Heart right ventricle (tissue), 16 donors: ENCODE measurements at regions not wholly inside any gene's neighbourhood (a gene's known extent, or its start where the extent isn't known, plus 50 kb on each side); places are given as distances from the start of the nearest gene placed in this dataset.
A peak's percentile ranks its signal among the peaks of the same experiment; 100 is the strongest.

Source experiments
- ATAC-seq, 8 donors: fragments of 200-7000 bp; cut with Tn5 transposase; one replicate each; pipeline ENCODE4 v1.9.1; 2020; ENCODE audit warnings: mild to moderate bottlenecking in 8 of 8, moderate library complexity in 8 of 8, moderate number of reproducible peaks in 1 of 8
- DNase-seq, 2 donors: peaks; one replicate each; pipeline ENCODE4 v3.0.0-alpha.2; 2020
- H3K27ac ChIP-seq, 10 donors: fragments of 200-600 bp; sonication (generic) in 2 of 10; one replicate each; pipeline versions ENCODE4 v1.5.0 to v1.8.0; 2020 to 2022; ENCODE audit warnings: mild to moderate bottlenecking in 3 of 10
- H3K27me3 ChIP-seq, 7 donors: fragments of 200-600 bp; one replicate each; pipeline ENCODE4 v1.8.0; 2021 to 2022; ENCODE audit warnings: mild to moderate bottlenecking in 2 of 7
- H3K36me3 ChIP-seq, 9 donors: fragments of 200-600 bp; sonication (generic) in 1 of 9; one replicate each; pipeline versions ENCODE4 v1.5.0 to v1.8.0; 2020 to 2022; ENCODE audit warnings: mild to moderate bottlenecking in 2 of 9
- H3K4me1 ChIP-seq, 9 donors: fragments of 200-600 bp; sonication (generic) in 1 of 9; one replicate each; pipeline versions ENCODE4 v1.5.0 to v1.8.0; 2020 to 2022; ENCODE audit warnings: mild to moderate bottlenecking in 4 of 9
- H3K4me3 ChIP-seq, 10 donors: fragments of 200-600 bp; sonication (generic) in 2 of 10; one replicate each; pipeline versions ENCODE4 v1.5.0 to v1.8.0; 2020 to 2022; ENCODE audit warnings: mild to moderate bottlenecking in 7 of 10, moderate library complexity in 2 of 10
- H3K9me3 ChIP-seq, 11 donors: fragments of 200-600 bp in 10 of 11; sonication (generic) in 2 of 11; one replicate each; pipeline versions ENCODE4 v1.5.0 to v1.8.0; 2013 to 2022; ENCODE audit warnings: mild to moderate bottlenecking in 2 of 11, control low read depth in 1 of 11, moderate library complexity in 1 of 11
- WGBS, 2 donors: extraction: QIAGEN DNeasy Blood & Tissue Kit; methylation state at CpG; one replicate each; pipeline ENCODE4 v1.1.7; 2013; ENCODE audit warnings: inconsistent platforms in 1 of 2; 5-methylcytosine and 5-hydroxymethylcytosine counted together
- intact Hi-C, 10 donors: fragments of 100-400 bp; cut with DNase I; formaldehyde crosslinking; loops; one replicate each; pipeline versions ENCODE4 v1.11.1 to v1.14.2; 2022
- TF ChIP-seq, protein P1 (sequence below), 9 donors: fragments of 200-600 bp; sonication (generic) in 2 of 9; IDR thresholded peaks; one replicate each; pipeline versions ENCODE4 v1.5.0 to v1.8.0; 2021 to 2022; ENCODE audit warnings: antibody characterized with exemption in 9 of 9, mild to moderate bottlenecking in 5 of 9, moderate library complexity in 1 of 9
- donor health status: Arrhythmogenic right ventricular cardiomyopathy.
- donor health status: ischemic (EF 13 %, LVEDD 7.1; RV severe dilation, severe dysfunction).
- donor health status: healthy with polysubstance abuse.
- donor health status: DM: no; HTN: yes; CAD: no.
- donor health status: DM: no; HTN: no; CAD: no.
- donor health status: ischemic (EF 25% LVEDD 6.9; RV normal size, moderate dysfunction).
- donor health status: ischemic (EF 25% LVEDD 5.7; RV mildly dilated, moderate dysfunction).
- donor health status: healthy.
- donor health status: DM: yes; HTN: yes; CAD: no.
- donor health status: Ischemic cardiomyopathy.
- donor health status: ischemic (EF 35%, LVEDD 5.7; RV mildly dilated, moderate dysfunction).
- donor health status: nonischemic (EF 11% LVEDD 7.7; RV severe dilation, severe dysfunction).
- donor health status: DM: yes; HTN: yes; CAD: no.
- donor health status: PGD.
- donor health status: ischemic (EF 29% LVEDD 5.4; RV normal size, mild dysfunction).
- donor health status: nonischemic (EF 23%, LVEDD 6.1; RV moderate dilation, normal function).

DNA sequence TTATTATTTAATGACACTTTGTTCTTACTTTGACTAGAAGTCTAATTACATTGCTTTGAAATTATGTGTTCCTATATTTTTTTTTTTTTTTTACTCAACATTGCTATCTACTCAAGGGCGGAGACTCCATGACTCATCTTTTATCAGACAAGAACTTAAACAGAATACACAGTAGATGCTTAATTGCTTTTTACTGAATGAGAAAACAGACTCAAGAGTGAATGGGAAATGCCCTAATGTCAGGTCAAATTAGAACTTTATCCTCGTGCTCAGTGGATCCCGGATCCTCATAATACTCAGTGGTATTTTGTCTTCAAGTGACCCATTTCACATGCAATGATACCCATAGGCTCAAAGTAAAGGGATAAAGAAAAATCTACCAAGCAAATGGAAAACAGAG is 954.5 kb upstream of the IGFBP7 start:
- TF ChIP-seq, protein P1, sequence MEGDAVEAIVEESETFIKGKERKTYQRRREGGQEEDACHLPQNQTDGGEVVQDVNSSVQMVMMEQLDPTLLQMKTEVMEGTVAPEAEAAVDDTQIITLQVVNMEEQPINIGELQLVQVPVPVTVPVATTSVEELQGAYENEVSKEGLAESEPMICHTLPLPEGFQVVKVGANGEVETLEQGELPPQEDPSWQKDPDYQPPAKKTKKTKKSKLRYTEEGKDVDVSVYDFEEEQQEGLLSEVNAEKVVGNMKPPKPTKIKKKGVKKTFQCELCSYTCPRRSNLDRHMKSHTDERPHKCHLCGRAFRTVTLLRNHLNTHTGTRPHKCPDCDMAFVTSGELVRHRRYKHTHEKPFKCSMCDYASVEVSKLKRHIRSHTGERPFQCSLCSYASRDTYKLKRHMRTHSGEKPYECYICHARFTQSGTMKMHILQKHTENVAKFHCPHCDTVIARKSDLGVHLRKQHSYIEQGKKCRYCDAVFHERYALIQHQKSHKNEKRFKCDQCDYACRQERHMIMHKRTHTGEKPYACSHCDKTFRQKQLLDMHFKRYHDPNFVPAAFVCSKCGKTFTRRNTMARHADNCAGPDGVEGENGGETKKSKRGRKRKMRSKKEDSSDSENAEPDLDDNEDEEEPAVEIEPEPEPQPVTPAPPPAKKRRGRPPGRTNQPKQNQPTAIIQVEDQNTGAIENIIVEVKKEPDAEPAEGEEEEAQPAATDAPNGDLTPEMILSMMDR (IDR thresholded peaks at IDR 0.05), result no peak
- H3K27ac ChIP-seq, result no peak overlapping the region
- 70 to 87% methylated on average over 3 of the region's 3 CpGs for WGBS, 2 donors
- ATAC-seq (no peak), DNase-seq (no peak)
- no peaks in the 10 kb centered on the region for H3K4me1 ChIP-seq
- no peak overlapping the region for H3K4me3 ChIP-seq
- H3K27me3 ChIP-seq, result no peaks in the 10 kb centered on the region
- H3K36me3 ChIP-seq, result no peaks in the 10 kb centered on the region
- intact Hi-C loops, result loop anchor here in 3 of 10 donors (5.0 to 10.0 kb wide), 2 partner anchors 620 to 622 kb away; no protein-coding TSS in a partner anchor
- H3K9me3 ChIP-seq, result no peaks in the 10 kb centered on the region

DNA sequence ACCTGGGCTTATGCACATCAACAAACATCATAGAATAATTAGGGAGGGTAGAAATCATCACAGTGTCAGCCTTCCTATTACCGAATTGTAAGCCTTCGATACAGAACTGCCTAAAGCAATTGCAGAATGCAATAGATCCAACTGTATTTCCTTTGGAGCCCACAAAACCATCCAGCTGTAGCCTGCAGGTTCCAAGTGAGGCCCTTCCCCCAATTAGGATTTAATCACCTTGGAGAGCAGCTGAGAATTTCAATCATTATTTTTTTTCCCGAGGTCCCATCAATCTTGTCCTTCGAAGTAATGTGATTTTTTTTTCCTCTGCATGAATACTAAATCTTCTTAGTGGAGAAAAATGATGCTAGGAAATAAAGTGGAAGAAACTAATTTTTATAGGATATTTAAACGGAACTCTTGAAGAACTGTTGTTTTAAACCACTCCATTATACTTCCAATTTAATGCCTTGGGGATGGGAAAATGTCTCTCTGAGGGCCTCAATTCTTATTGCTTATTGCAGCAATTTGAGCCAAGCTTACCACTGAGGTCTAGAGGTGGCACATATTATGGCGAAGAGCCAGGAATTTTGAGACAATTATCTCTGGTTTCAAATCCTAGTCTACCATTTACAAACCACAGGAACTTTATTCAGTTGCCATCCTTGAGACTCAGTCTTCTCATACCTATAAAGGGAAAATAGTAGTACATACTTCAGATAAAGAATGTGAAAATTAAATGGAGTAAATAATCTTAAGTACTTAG is 953.4 kb upstream of the IGFBP7 start:
- Histone ChIP-seq H3K9me3 (peaks cover 0 to 4% (median 0%) of the 10 kb centered on the region in 11 donors), H3K4me3 (no peak overlapping the region), H3K27me3 (no peaks in the 10 kb centered on the region), H3K36me3 (no peaks in the 10 kb centered on the region), H3K4me1 (no peaks in the 10 kb centered on the region), H3K27ac (no peak overlapping the region)
- intact Hi-C loops, result loop anchor here in 4 of 10 donors (2.0 to 10.0 kb wide), 3 partner anchors 619 to 621 kb away; no protein-coding TSS in a partner anchor
- ATAC-seq, result no peak
- TF ChIP-seq, protein P1 (IDR thresholded peaks at IDR 0.05), result no peak
- WGBS, 2 donors, result 86 to 89% methylated on average over 6 of the region's 6 CpGs
- DNase-seq, result no peak

DNA sequence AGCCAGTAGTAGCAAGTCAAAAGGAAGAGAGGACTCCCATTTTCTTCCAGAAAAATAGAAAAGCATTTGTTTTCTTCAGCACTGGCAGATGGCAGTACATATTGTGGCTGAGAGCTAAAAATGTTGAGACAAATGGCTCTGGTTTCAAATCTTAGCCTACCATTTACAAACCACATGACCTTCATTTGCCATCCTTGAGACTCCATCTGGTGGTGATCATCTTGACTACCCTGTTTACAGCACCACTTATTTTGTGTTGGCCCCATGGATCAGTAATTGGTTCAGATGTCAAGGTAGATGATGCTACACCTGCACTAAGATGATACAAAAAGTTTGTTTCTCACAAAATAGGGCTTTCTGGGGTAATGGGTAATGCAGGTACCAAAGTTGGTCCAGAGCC is 951.8 kb upstream of the IGFBP7 start:
- DNase-seq (no peak), ATAC-seq (no peak)
- TF ChIP-seq, protein P1 (IDR thresholded peaks at IDR 0.05), result peak in 4 of 9 donors; percentile 15 to 37 (median 26)
- Histone ChIP-seq H3K9me3 (peaks cover 0 to 4% (median 0%) of the 10 kb centered on the region in 11 donors), H3K36me3 (no peaks in the 10 kb centered on the region), H3K27me3 (no peaks in the 10 kb centered on the region), H3K4me3 (no peak overlapping the region), H3K4me1 (no peaks in the 10 kb centered on the region), H3K27ac (no peak overlapping the region)
- intact Hi-C loops, result loop anchor here in 4 of 10 donors (2.0 to 10.0 kb wide), 3 partner anchors 617 to 620 kb away; no protein-coding TSS in a partner anchor

DNA sequence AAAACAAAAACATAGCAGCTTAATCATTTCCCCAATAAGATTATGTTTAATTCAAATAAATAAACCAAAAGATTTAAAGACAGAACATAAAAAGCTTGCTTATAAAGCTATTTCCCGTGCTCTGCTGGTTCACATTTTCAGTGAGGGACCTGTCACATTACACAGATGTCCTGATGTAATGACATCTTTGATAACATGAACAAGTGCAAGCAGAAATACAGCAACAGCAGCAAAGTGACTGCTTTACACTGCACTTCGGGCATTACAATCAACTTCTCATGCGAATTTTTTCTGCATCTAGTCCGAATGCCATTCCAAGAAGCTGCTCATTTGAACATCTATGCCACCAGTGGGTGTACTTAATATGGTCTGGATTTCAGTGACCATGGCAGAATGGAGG is 940.3 kb upstream of the IGFBP7 start:
- 44 to 54% methylated on average over 4 of the region's 4 CpGs for WGBS, 2 donors
- Histone ChIP-seq H3K4me3 (no peak overlapping the region), H3K9me3 (peaks cover 0 to 6% (median 0%) of the 10 kb centered on the region in 11 donors), H3K36me3 (no peaks in the 10 kb centered on the region), H3K27me3 (peaks cover 0 to 5% (median 0%) of the 10 kb centered on the region in 7 donors), H3K4me1 (no peaks in the 10 kb centered on the region), H3K27ac (no peak overlapping the region)
- DNase-seq, result no peak
- no peak for ATAC-seq
- TF ChIP-seq, protein P1 (IDR thresholded peaks at IDR 0.05), result no peak
- intact Hi-C loops, result no loop called here
